GM12892 (cell line): ENCODE measurements at regions not wholly inside any gene's neighbourhood (a gene's known extent, or its start where the extent isn't known, plus 50 kb on each side); places are given as distances from the start of the nearest gene placed in this dataset.

ENCODE experiments used
- DNase-seq: peaks from one replicate; pipeline ENCODE4 v3.0.0; 2011; ENCODE audit not compliant: insufficient read length
- FAIRE-seq: peaks from 2 replicates; lab custom pipeline; 2011; peaks lifted over from hg19 to GRCh38; lab: Jason Lieb, UNC
- POLR2A ChIP-seq: IDR thresholded peaks from 2 replicates; pipeline ENCODE4 v1.6.1; 2011; ENCODE audit warnings: low read depth, low read length, control low read depth
- POLR2AphosphoS5 ChIP-seq: IDR thresholded peaks from 2 replicates; pipeline ENCODE4 v1.6.1; 2011; ENCODE audit warnings: low read depth, low read length, control low read depth
- TAF1 ChIP-seq: IDR thresholded peaks from 2 replicates; pipeline ENCODE4 v1.6.1; 2011; ENCODE audit warnings: low read depth, mild to moderate bottlenecking, control low read depth, low read length, borderline replicate concordance

DNA sequence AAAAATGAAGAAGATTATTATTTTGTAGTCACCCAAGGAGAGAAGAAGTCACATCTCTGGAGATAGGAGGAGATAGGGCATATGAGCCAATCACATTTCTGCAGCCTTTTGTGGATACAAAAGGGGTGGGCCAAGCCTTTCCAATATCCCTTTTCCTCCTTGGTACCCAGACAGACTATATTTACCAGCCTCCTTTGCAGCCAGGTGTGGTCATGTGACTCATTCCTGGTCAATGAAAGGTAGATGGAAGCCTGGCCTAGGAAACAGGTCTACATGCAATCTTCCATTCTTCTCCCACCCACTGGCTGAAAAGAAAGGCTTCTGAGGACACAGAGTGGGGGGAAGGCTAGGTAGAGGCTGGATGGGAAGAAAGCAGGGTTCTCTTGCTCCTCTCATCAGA lies 58.1 kb upstream of the ERG start:
- DNase-seq (no peak), FAIRE-seq (no peak)
- no peak for TF ChIP-seq POLR2AphosphoS5
- TF ChIP-seq TAF1 = no peak
- TF ChIP-seq POLR2A = no peak

DNA sequence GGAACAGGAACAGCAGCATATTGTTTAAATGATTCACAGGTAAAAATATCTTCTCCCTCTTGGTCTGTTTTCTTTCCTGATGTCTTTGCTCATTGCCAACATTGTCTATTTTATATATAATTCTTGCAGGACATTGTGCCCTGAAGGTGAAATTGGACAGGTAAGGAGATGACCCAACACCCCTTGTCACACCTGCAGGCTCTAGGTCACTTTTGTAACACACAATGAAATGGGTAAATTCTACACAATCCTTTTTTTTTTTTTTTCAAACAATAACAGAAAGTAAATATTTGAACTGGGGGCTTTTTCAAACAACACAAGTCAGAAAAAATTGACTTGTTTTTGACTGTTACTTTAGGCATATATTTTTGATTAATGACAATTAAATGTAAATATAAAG lies 62.9 kb upstream of the ERG start:
- no peak for DNase-seq
- TF ChIP-seq TAF1 (no peak), POLR2A (no peak), POLR2AphosphoS5 (no peak)
- no peak for FAIRE-seq

DNA sequence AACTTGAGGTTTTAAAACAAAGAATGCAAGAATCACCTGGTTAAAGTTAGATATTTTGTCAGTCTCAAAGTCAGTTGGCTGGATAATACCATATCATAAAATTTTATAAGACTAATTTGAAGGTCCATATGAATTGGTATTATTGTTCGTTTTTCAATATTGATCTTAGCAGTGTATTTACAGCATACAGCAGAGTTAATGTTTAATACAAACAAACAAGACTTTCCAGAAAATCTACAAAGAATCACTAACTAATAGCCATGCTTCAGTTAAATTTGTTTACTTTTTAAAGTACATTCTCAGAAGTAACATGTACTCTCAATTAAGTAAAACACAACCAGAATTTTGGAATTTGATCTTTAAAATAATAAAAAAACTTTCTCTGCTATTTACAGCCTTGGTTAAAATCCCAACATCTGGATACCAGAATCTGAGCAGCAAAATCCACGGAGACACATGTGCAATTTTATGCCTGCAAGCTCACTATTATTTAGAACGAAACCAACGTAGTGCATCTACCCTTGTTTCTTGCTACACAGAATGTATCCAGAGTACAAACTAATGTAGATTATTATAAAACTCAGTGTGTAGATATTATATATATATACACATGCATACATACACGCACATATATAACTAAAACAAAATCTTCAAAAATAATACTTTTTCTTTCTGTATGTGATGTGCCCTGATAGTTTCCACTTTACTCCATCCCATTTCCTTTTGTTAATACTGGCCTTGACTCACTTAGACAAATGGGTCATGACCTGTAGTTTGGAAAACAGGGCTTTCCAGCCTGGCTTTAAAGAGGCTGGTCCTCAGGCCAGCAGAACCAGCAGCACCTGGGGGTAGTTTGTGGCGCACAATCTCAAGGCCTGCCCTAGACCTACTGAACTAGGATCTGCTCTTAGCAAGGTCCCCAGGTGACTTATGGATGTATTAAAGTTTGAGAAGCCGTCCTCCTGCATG lies 63.6 kb upstream of the ERG start:
- DNase-seq (no peak), FAIRE-seq (no peak)
- no peak for TF ChIP-seq POLR2AphosphoS5
- TF ChIP-seq TAF1 = no peak
- no peak for TF ChIP-seq POLR2A

DNA sequence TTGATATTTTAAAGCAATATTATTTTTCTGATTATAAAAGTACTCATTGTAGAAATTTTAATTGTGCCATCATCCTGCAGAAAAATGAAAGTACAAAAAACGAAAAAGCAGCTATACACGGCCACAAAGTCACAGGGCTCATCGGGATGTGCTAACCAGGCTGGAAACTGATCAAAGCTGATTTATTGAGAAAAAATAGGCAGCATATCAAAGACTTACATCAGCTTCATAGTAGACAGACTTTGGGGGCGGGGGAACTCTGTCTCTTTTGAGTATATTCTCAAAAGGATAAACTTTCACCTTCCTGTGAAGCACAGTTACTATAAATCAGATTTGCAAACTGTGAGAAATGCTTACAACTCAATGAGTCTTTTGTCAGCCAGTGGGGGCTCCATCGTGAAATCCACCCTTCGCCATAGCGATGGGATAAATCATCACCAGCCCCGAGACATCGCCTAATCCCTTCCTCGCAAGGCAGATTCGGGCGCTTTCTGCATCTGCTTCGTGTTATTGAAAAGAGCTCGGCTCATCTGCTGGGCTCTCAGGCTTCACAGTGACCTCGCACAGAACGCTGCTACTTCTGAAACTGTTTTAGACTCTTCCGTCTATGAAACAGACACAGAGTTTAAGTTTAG lies 69.2 kb upstream of the ERG start:
- DNase-seq (no peak), FAIRE-seq (no peak)
- TF ChIP-seq TAF1 (no peak), POLR2A (no peak)

- no peak for DNase-seq
- FAIRE-seq = no peak
- no peak for TF ChIP-seq POLR2AphosphoS5
- no peak for TF ChIP-seq POLR2A
- TF ChIP-seq TAF1 = no peak
Observed at GRCh38 chr21:38567970-38568360, 69.7 kb upstream of the ERG start.

- FAIRE-seq (no peak), DNase-seq (no peak)
- TF ChIP-seq POLR2A (no peak), TAF1 (no peak), POLR2AphosphoS5 (no peak)
Observed at GRCh38 chr21:38569733-38570132, 71.5 kb upstream of the ERG start.

- TF ChIP-seq TAF1 (no peak), POLR2AphosphoS5 (no peak), POLR2A (no peak)
- FAIRE-seq (no peak), DNase-seq (no peak)
Observed at GRCh38 chr21:38570596-38570995, 72.3 kb upstream of the ERG start.

GRCh38 chr21:38574895-38575575 lies 76.8 kb upstream of the ERG start:
- FAIRE-seq = no peak
- DNase-seq = no peak
- TF ChIP-seq TAF1 (no peak), POLR2AphosphoS5 (no peak), POLR2A (no peak)

GRCh38 chr21:38577887-38578286 lies 79.6 kb upstream of the ERG start:
- no peak for DNase-seq
- TF ChIP-seq POLR2A (no peak), TAF1 (no peak), POLR2AphosphoS5 (no peak)
- no peak for FAIRE-seq

- no peak for FAIRE-seq
- TF ChIP-seq POLR2AphosphoS5 (no peak), POLR2A (no peak), TAF1 (no peak)
- no peak for DNase-seq
Observed at GRCh38 chr21:38590449-38591217, 92.4 kb upstream of the ERG start.

DNA sequence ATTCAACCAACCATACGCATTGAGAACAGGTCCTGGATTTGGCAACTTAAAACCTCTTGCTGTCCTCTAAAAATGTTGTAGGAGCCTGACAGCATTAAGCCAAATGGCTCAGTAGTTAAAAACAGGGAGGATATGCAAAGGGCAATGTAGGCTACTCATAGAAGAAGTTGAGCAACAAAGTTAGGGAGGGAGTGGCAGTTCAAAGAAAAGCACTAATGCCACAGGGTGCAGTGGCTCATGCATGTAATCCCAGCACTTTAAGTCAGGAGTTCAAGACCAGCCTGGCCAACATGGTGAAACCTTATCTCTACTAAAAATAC lies 92.9 kb upstream of the ERG start:
- FAIRE-seq = no peak
- no peak for TF ChIP-seq TAF1
- TF ChIP-seq POLR2A = no peak
- no peak for TF ChIP-seq POLR2AphosphoS5
- no peak for DNase-seq
